ES-I3 (cell line): ENCODE measurements at regions not wholly inside any gene's neighbourhood (a gene's known extent, or its start where the extent isn't known, plus 50 kb on each side); places are given as distances from the start of the nearest gene placed in this dataset.

Source experiments
- H3K36me3 ChIP-seq: 2 replicates; pipeline ENCODE4 v1.6.1; 2013; ENCODE audit warnings: mild to moderate bottlenecking, low read length, control low read depth, moderate library complexity; ENCODE audit not compliant: insufficient read depth
- H3K4me1 ChIP-seq: 2 replicates; pipeline ENCODE4 v1.6.1; 2013; ENCODE audit warnings: mild to moderate bottlenecking, control low read depth, low read length; ENCODE audit not compliant: insufficient read depth
- H3K9ac ChIP-seq: 2 replicates; pipeline ENCODE4 v1.6.1; 2013; ENCODE audit warnings: low read depth, mild to moderate bottlenecking, low read length, moderate library complexity
- H3K9me3 ChIP-seq: 2 replicates; pipeline ENCODE4 v1.6.1; 2013; ENCODE audit warnings: mild to moderate bottlenecking, low read length, moderate library complexity; ENCODE audit not compliant: control insufficient read depth, insufficient read depth

- H3K4me1 ChIP-seq = no peaks in the 10 kb centered on the region
- H3K36me3 ChIP-seq = no peaks in the 10 kb centered on the region
These were observed 397.1 kb downstream of the TLE1 start for GRCh38 chr9:81292056-81292805.

GRCh38 chr9:81289622-81290021, 399.7 kb downstream of the TLE1 start:
- Histone ChIP-seq H3K9me3 (no peaks in the 10 kb centered on the region), H3K4me1 (no peaks in the 10 kb centered on the region), H3K9ac (no peak overlapping the region), H3K36me3 (no peaks in the 10 kb centered on the region)

More at GRCh38 chr9:81292056-81292805, 397.1 kb downstream of the TLE1 start:
- no peaks in the 10 kb centered on the region for H3K9me3 ChIP-seq
- H3K9ac ChIP-seq = no peak overlapping the region

GRCh38 chr9:81268048-81268447, 421.3 kb downstream of the TLE1 start:
- Histone ChIP-seq H3K4me1 (no peaks in the 10 kb centered on the region), H3K36me3 (no peaks in the 10 kb centered on the region)

GRCh38 chr9:81266674-81267073, 422.7 kb downstream of the TLE1 start:
- Histone ChIP-seq H3K9ac (no peak overlapping the region), H3K36me3 (no peaks in the 10 kb centered on the region), H3K9me3 (no peaks in the 10 kb centered on the region), H3K4me1 (no peaks in the 10 kb centered on the region)

More at GRCh38 chr9:81268048-81268447, 421.3 kb downstream of the TLE1 start:
- no peaks in the 10 kb centered on the region for H3K9me3 ChIP-seq
- no peak overlapping the region for H3K9ac ChIP-seq

- Histone ChIP-seq H3K9ac (no peak overlapping the region), H3K9me3 (no peaks in the 10 kb centered on the region), H3K36me3 (no peaks in the 10 kb centered on the region), H3K4me1 (no peaks in the 10 kb centered on the region)
These were observed 423.3 kb downstream of the TLE1 start for GRCh38 chr9:81266086-81266485.

- H3K9me3 ChIP-seq = no peaks in the 10 kb centered on the region
- no peaks in the 10 kb centered on the region for H3K4me1 ChIP-seq
- no peak overlapping the region for H3K9ac ChIP-seq
- no peaks in the 10 kb centered on the region for H3K36me3 ChIP-seq
These were observed 424.8 kb downstream of the TLE1 start for GRCh38 chr9:81264516-81264915.

GRCh38 chr9:81259896-81260295, 429.5 kb downstream of the TLE1 start:
- Histone ChIP-seq H3K9ac (no peak overlapping the region), H3K36me3 (no peaks in the 10 kb centered on the region), H3K9me3 (no peaks in the 10 kb centered on the region), H3K4me1 (no peaks in the 10 kb centered on the region)

GRCh38 chr9:81256368-81256767, 433.0 kb downstream of the TLE1 start:
- Histone ChIP-seq H3K9ac (no peak overlapping the region), H3K36me3 (no peaks in the 10 kb centered on the region), H3K4me1 (no peaks in the 10 kb centered on the region), H3K9me3 (no peaks in the 10 kb centered on the region; the same call in 1 of the 2 replicates)

- Histone ChIP-seq H3K9me3 (no peaks in the 10 kb centered on the region; the same call in 1 of the 2 replicates), H3K36me3 (no peaks in the 10 kb centered on the region), H3K4me1 (no peaks in the 10 kb centered on the region), H3K9ac (no peak overlapping the region)
These were observed 438.7 kb downstream of the TLE1 start for GRCh38 chr9:81250606-81251005.

- no peaks in the 10 kb centered on the region; the same call in 1 of the 2 replicates for H3K9me3 ChIP-seq
- no peaks in the 10 kb centered on the region for H3K36me3 ChIP-seq
- H3K4me1 ChIP-seq = no peaks in the 10 kb centered on the region
- no peak overlapping the region for H3K9ac ChIP-seq
These were observed 439.3 kb downstream of the TLE1 start for GRCh38 chr9:81250041-81250440.

- Histone ChIP-seq H3K9ac (no peak overlapping the region), H3K36me3 (no peaks in the 10 kb centered on the region), H3K4me1 (no peaks in the 10 kb centered on the region), H3K9me3 (no peaks in the 10 kb centered on the region)
These were observed 443.9 kb downstream of the TLE1 start for GRCh38 chr9:81245254-81245956.

GRCh38 chr9:81244631-81245030, 444.7 kb downstream of the TLE1 start:
- H3K9ac ChIP-seq = no peak overlapping the region
- H3K9me3 ChIP-seq = no peaks in the 10 kb centered on the region
- H3K36me3 ChIP-seq = no peaks in the 10 kb centered on the region
- H3K4me1 ChIP-seq = no peaks in the 10 kb centered on the region

GRCh38 chr9:81242866-81243265, 446.5 kb downstream of the TLE1 start:
- H3K9me3 ChIP-seq = no peaks in the 10 kb centered on the region

GRCh38 chr9:81239388-81239787, 450.0 kb downstream of the TLE1 start:
- Histone ChIP-seq H3K9ac (no peak overlapping the region), H3K4me1 (no peaks in the 10 kb centered on the region), H3K36me3 (no peaks in the 10 kb centered on the region), H3K9me3 (no peaks in the 10 kb centered on the region)

More at GRCh38 chr9:81242866-81243265, 446.5 kb downstream of the TLE1 start:
- Histone ChIP-seq H3K9ac (no peak overlapping the region), H3K36me3 (no peaks in the 10 kb centered on the region), H3K4me1 (no peaks in the 10 kb centered on the region)
